CD4-positive, CD25-positive, alpha-beta regulatory T cell (primary cell): ENCODE measurements at regions not wholly inside any gene's neighbourhood (a gene's known extent, or its start where the extent isn't known, plus 50 kb on each side); places are given as distances from the start of the nearest gene placed in this dataset.

Experiments used
- ATAC-seq, 2 donors: fragments of 150-1000 bp; cut with Tn5 transposase; one replicate each; pipeline ENCODE4 v1.10.0; 2021; ENCODE audit warnings: low read depth in 2 of 2, moderate number of reproducible peaks in 2 of 2, moderate library complexity in 1 of 2
- DNase-seq, 3 donors: peaks; one replicate each; pipeline versions ENCODE4 v3.0.0 to v3.0.0-alpha.2; 2012 to 2022; ENCODE audit warnings: mixed read lengths in 1 of 3
- H3K27ac ChIP-seq: one replicate; pipeline ENCODE4 v1.7.0; 2013; ENCODE audit warnings: mild to moderate bottlenecking, low read length; ENCODE audit not compliant: insufficient read depth, poor library complexity, severe bottlenecking
- H3K27me3 ChIP-seq: one replicate; pipeline ENCODE4 v1.7.0; 2013; ENCODE audit warnings: low read length; ENCODE audit not compliant: control insufficient read depth, insufficient read depth
- H3K36me3 ChIP-seq: one replicate; pipeline ENCODE4 v1.7.0; 2013; ENCODE audit warnings: mild to moderate bottlenecking, low read length, moderate library complexity; ENCODE audit not compliant: control insufficient read depth, insufficient read depth
- H3K4me1 ChIP-seq: 2 replicates; pipeline ENCODE4 v1.7.0; 2013; ENCODE audit warnings: mild to moderate bottlenecking, low read length; ENCODE audit not compliant: insufficient read depth, control insufficient read depth, poor library complexity, severe bottlenecking
- H3K4me3 ChIP-seq: one replicate; pipeline ENCODE4 v1.7.0; 2013; ENCODE audit warnings: low read depth, mild to moderate bottlenecking, low read length, moderate library complexity
- H3K9me3 ChIP-seq, 2 experiments: 1 replicate in 1 of 2; 2 replicates in 1 of 2; pipeline ENCODE4 v1.7.0; 2013; ENCODE audit warnings: low read length in 2 of 2, mild to moderate bottlenecking in 1 of 2, moderate library complexity in 1 of 2; ENCODE audit not compliant: control insufficient read depth in 2 of 2
- H3K27ac Mint-ChIP-seq, 3 donors: one replicate each; pipeline ENCODE4 v1.8.0; 2020 to 2022; ENCODE audit warnings: mild to moderate bottlenecking in 3 of 3, mixed read lengths in 3 of 3, moderate library complexity in 2 of 3
- H3K27me3 Mint-ChIP-seq: one replicate; pipeline ENCODE4 v1.8.0; 2022; ENCODE audit warnings: mild to moderate bottlenecking, mixed read lengths
- H3K36me3 Mint-ChIP-seq: one replicate; pipeline ENCODE4 v1.8.0; 2020; ENCODE audit warnings: mixed read lengths
- H3K4me1 Mint-ChIP-seq, 4 donors: one replicate each; pipeline ENCODE4 v1.8.0; 2020 to 2022; ENCODE audit warnings: mixed read lengths in 4 of 4, mild to moderate bottlenecking in 1 of 4
- H3K4me3 Mint-ChIP-seq, 4 donors: one replicate each; pipeline ENCODE4 v1.8.0; 2020 to 2022; ENCODE audit warnings: mild to moderate bottlenecking in 4 of 4, mixed read lengths in 4 of 4, moderate library complexity in 3 of 4
- H3K9me3 Mint-ChIP-seq, 7 donors: one replicate each; pipeline ENCODE4 v1.8.0; 2020 to 2022; ENCODE audit warnings: mixed read lengths in 7 of 7, mild to moderate bottlenecking in 3 of 7, moderate library complexity in 2 of 7

- H3K4me3 ChIP-seq = no peak overlapping the region
- Mint-ChIP-seq H3K9me3 (peaks cover 0 to 6% (median 0%) of the 10 kb centered on the region in 7 donors), H3K4me1 (no peaks in the 10 kb centered on the region), H3K27me3 (no peaks in the 10 kb centered on the region), H3K4me3 (no peak overlapping the region), H3K27ac (no peak overlapping the region), H3K36me3 (no peaks in the 10 kb centered on the region)
- no peak overlapping the region for H3K27ac ChIP-seq
- no peaks in the 10 kb centered on the region for H3K27me3 ChIP-seq
- H3K36me3 ChIP-seq = no peaks in the 10 kb centered on the region
- H3K4me1 ChIP-seq = no peaks in the 10 kb centered on the region
- no peak for DNase-seq
- no peak for ATAC-seq
- no peaks in the 10 kb centered on the region for H3K9me3 ChIP-seq
These were observed 417.6 kb downstream of the ZNF521 start for GRCh38 chr18:24934258-24934932.

- peaks cover 0 to 6% (median 0%) of the 10 kb centered on the region in 7 donors for H3K9me3 Mint-ChIP-seq
- DNase-seq = no peak
- Histone ChIP-seq H3K27me3 (no peaks in the 10 kb centered on the region), H3K4me3 (no peak overlapping the region), H3K27ac (no peak overlapping the region), H3K9me3 (no peaks in the 10 kb centered on the region), H3K36me3 (no peaks in the 10 kb centered on the region), H3K4me1 (no peaks in the 10 kb centered on the region)
- ATAC-seq = no peak
- no peaks in the 10 kb centered on the region for H3K27me3 Mint-ChIP-seq
- no peak overlapping the region for H3K27ac Mint-ChIP-seq
- no peak overlapping the region for H3K4me3 Mint-ChIP-seq
- H3K4me1 Mint-ChIP-seq = no peaks in the 10 kb centered on the region
- H3K36me3 Mint-ChIP-seq = no peaks in the 10 kb centered on the region
These were observed 417.0 kb downstream of the ZNF521 start for GRCh38 chr18:24935008-24935407.

GRCh38 chr18:24935896-24936295 is 416.1 kb downstream of the ZNF521 start:
- ATAC-seq = no peak
- no peaks in the 10 kb centered on the region for H3K4me1 Mint-ChIP-seq
- peaks cover 0 to 5% (median 0%) of the 10 kb centered on the region in 7 donors for H3K9me3 Mint-ChIP-seq

GRCh38 chr18:24936691-24937090 is 415.3 kb downstream of the ZNF521 start:
- Mint-ChIP-seq H3K27me3 (no peaks in the 10 kb centered on the region), H3K4me3 (no peak overlapping the region), H3K36me3 (no peaks in the 10 kb centered on the region), H3K4me1 (no peaks in the 10 kb centered on the region), H3K27ac (no peak overlapping the region), H3K9me3 (peaks cover 0 to 5% (median 0%) of the 10 kb centered on the region in 7 donors)
- Histone ChIP-seq H3K4me3 (no peak overlapping the region), H3K27ac (no peak overlapping the region), H3K9me3 (no peaks in the 10 kb centered on the region), H3K27me3 (no peaks in the 10 kb centered on the region), H3K36me3 (no peaks in the 10 kb centered on the region), H3K4me1 (no peaks in the 10 kb centered on the region)
- DNase-seq (no peak), ATAC-seq (no peak)

More at GRCh38 chr18:24935896-24936295, 416.1 kb downstream of the ZNF521 start:
- no peak overlapping the region for H3K4me3 Mint-ChIP-seq
- Histone ChIP-seq H3K27ac (no peak overlapping the region), H3K4me3 (no peak overlapping the region), H3K4me1 (no peaks in the 10 kb centered on the region), H3K27me3 (no peaks in the 10 kb centered on the region), H3K36me3 (no peaks in the 10 kb centered on the region), H3K9me3 (no peaks in the 10 kb centered on the region)
- no peak overlapping the region for H3K27ac Mint-ChIP-seq
- H3K27me3 Mint-ChIP-seq = no peaks in the 10 kb centered on the region
- no peaks in the 10 kb centered on the region for H3K36me3 Mint-ChIP-seq
- no peak for DNase-seq

GRCh38 chr18:24937639-24938275 is 414.2 kb downstream of the ZNF521 start:
- no peaks in the 10 kb centered on the region for H3K4me1 Mint-ChIP-seq
- no peak overlapping the region for H3K4me3 Mint-ChIP-seq
- H3K9me3 ChIP-seq = no peaks in the 10 kb centered on the region
- H3K27ac Mint-ChIP-seq = no peak overlapping the region
- DNase-seq (no peak), ATAC-seq (no peak)
- H3K36me3 ChIP-seq = no peaks in the 10 kb centered on the region
- no peaks in the 10 kb centered on the region for H3K27me3 ChIP-seq
- H3K27ac ChIP-seq = no peak overlapping the region
- no peaks in the 10 kb centered on the region for H3K36me3 Mint-ChIP-seq
- no peak overlapping the region for H3K4me3 ChIP-seq
- H3K9me3 Mint-ChIP-seq = peaks cover 0 to 6% (median 0%) of the 10 kb centered on the region in 7 donors
- no peaks in the 10 kb centered on the region for H3K4me1 ChIP-seq
- no peaks in the 10 kb centered on the region for H3K27me3 Mint-ChIP-seq

GRCh38 chr18:24940416-24940815 is 411.6 kb downstream of the ZNF521 start:
- no peak overlapping the region for H3K27ac ChIP-seq
- no peak overlapping the region for H3K4me3 ChIP-seq
- peaks cover 7% of the 10 kb centered on the region for H3K27me3 Mint-ChIP-seq
- no peak overlapping the region for H3K4me3 Mint-ChIP-seq
- no peaks in the 10 kb centered on the region for H3K36me3 ChIP-seq
- ATAC-seq = no peak
- H3K4me1 ChIP-seq = no peaks in the 10 kb centered on the region
- no peaks in the 10 kb centered on the region for H3K4me1 Mint-ChIP-seq
- no peaks in the 10 kb centered on the region for H3K36me3 Mint-ChIP-seq
- H3K9me3 Mint-ChIP-seq = peaks cover 0 to 6% (median 0%) of the 10 kb centered on the region in 7 donors
- H3K9me3 ChIP-seq = no peaks in the 10 kb centered on the region
- no peaks in the 10 kb centered on the region for H3K27me3 ChIP-seq
- DNase-seq = no peak
- H3K27ac Mint-ChIP-seq = no peak overlapping the region

GRCh38 chr18:24941174-24941951 is 410.6 kb downstream of the ZNF521 start:
- H3K4me3 Mint-ChIP-seq = no peak overlapping the region
- H3K9me3 Mint-ChIP-seq = peaks cover 0 to 4% (median 0%) of the 10 kb centered on the region in 7 donors
- peaks cover 7% of the 10 kb centered on the region for H3K27me3 Mint-ChIP-seq
- H3K4me3 ChIP-seq = no peak overlapping the region
- H3K27ac Mint-ChIP-seq = no peak overlapping the region
- no peaks in the 10 kb centered on the region for H3K27me3 ChIP-seq
- no peaks in the 10 kb centered on the region for H3K36me3 Mint-ChIP-seq
- no peak overlapping the region for H3K27ac ChIP-seq
- ATAC-seq (no peak), DNase-seq (no peak)
- H3K4me1 Mint-ChIP-seq = no peaks in the 10 kb centered on the region
- no peaks in the 10 kb centered on the region for H3K4me1 ChIP-seq
- H3K9me3 ChIP-seq = no peaks in the 10 kb centered on the region
- H3K36me3 ChIP-seq = no peaks in the 10 kb centered on the region
